ENCODE measurements at regions not wholly inside any gene's neighbourhood (a gene's known extent, or its start where the extent isn't known, plus 50 kb on each side); places are given as distances from the start of the nearest gene placed in this dataset.
"Not testable (repeated sequence)": the region's sequence is repeated elsewhere in the genome, so short reads cannot be mapped to it uniquely, and the experiment has no call there.

GRCh38 chr3:70618151-70618550 lies 305.7 kb upstream of the MDFIC2 start:
- H3K36me3 ChIP-seq = no peaks in the 10 kb centered on the region
- DNase-seq (ENCODE audit: low spot score in 2 of 2) = no peak
- intact Hi-C loops (cut with DNase I) = no loop called here
- no peaks in the 10 kb centered on the region for H3K9me3 ChIP-seq
- no peak overlapping the region for H3K27ac ChIP-seq
- TF ChIP-seq CTCF (IDR thresholded peaks at IDR 0.05) = no peak
- H3K4me3 ChIP-seq = no peak overlapping the region
- H3K27me3 ChIP-seq = no peaks in the 10 kb centered on the region
- no peaks in the 10 kb centered on the region for H3K4me1 ChIP-seq

- H3K36me3 ChIP-seq; H3K4me3 ChIP-seq; H3K9me3 ChIP-seq; intact Hi-C loops (cut with DNase I); H3K4me1 ChIP-seq; DNase-seq (ENCODE audit: low spot score in 2 of 2); H3K27me3 ChIP-seq; H3K27ac ChIP-seq: not testable (repeated sequence)
These were observed 304.9 kb upstream of the MDFIC2 start for GRCh38 chr3:70617349-70617748.

- no peak for DNase-seq (ENCODE audit: low spot score in 2 of 2)
- intact Hi-C loops (cut with DNase I) = no loop called here
- H3K4me3 ChIP-seq = no peak overlapping the region
- no peak for TF ChIP-seq CTCF (IDR thresholded peaks at IDR 0.05)
- H3K27me3 ChIP-seq = no peaks in the 10 kb centered on the region
- H3K36me3 ChIP-seq = no peaks in the 10 kb centered on the region
- no peaks in the 10 kb centered on the region for H3K9me3 ChIP-seq
- no peak overlapping the region for H3K27ac ChIP-seq
- no peaks in the 10 kb centered on the region for H3K4me1 ChIP-seq
These were observed 302.8 kb upstream of the MDFIC2 start for GRCh38 chr3:70615286-70615685.

- Histone ChIP-seq H3K27me3 (no peaks in the 10 kb centered on the region), H3K36me3 (no peaks in the 10 kb centered on the region), H3K9me3 (no peaks in the 10 kb centered on the region), H3K4me3 (no peak overlapping the region), H3K4me1 (no peaks in the 10 kb centered on the region), H3K27ac (no peak overlapping the region)
- intact Hi-C loops (cut with DNase I) = no loop called here
- no peak for DNase-seq (ENCODE audit: low spot score in 2 of 2)
- no peak for TF ChIP-seq CTCF (IDR thresholded peaks at IDR 0.05)
These were observed 301.7 kb upstream of the MDFIC2 start for GRCh38 chr3:70614111-70614510.

- Histone ChIP-seq H3K9me3 (no peaks in the 10 kb centered on the region), H3K36me3 (no peaks in the 10 kb centered on the region), H3K27me3 (no peaks in the 10 kb centered on the region), H3K4me1 (no peaks in the 10 kb centered on the region), H3K27ac (no peak overlapping the region), H3K4me3 (no peak overlapping the region)
- no peak for TF ChIP-seq CTCF (IDR thresholded peaks at IDR 0.05)
- no peak for DNase-seq (ENCODE audit: low spot score in 2 of 2)
- intact Hi-C loops (cut with DNase I) = no loop called here
These were observed 300.5 kb upstream of the MDFIC2 start for GRCh38 chr3:70612920-70613319.

GRCh38 chr3:70611667-70612277 lies 299.3 kb upstream of the MDFIC2 start:
- H3K36me3 ChIP-seq; H3K4me1 ChIP-seq; H3K4me3 ChIP-seq; H3K9me3 ChIP-seq; H3K27ac ChIP-seq; H3K27me3 ChIP-seq; intact Hi-C loops (cut with DNase I); DNase-seq (ENCODE audit: low spot score in 2 of 2): not testable (repeated sequence)

- intact Hi-C loops (cut with DNase I) = no loop called here
- H3K9me3 ChIP-seq = no peaks in the 10 kb centered on the region
- TF ChIP-seq CTCF (IDR thresholded peaks at IDR 0.05) = no peak
- H3K4me1 ChIP-seq = no peaks in the 10 kb centered on the region
- H3K4me3 ChIP-seq = no peak overlapping the region
- no peak for DNase-seq (ENCODE audit: low spot score in 2 of 2)
- H3K27ac ChIP-seq = no peak overlapping the region
- H3K36me3 ChIP-seq = no peaks in the 10 kb centered on the region
- H3K27me3 ChIP-seq = no peaks in the 10 kb centered on the region
These were observed 296.0 kb upstream of the MDFIC2 start for GRCh38 chr3:70608434-70608833.

All from ascending aorta (tissue), 2 donors.